ENCODE measurements at regions not wholly inside any gene's neighbourhood (a gene's known extent, or its start where the extent isn't known, plus 50 kb on each side); places are given as distances from the start of the nearest gene placed in this dataset.

DNA sequence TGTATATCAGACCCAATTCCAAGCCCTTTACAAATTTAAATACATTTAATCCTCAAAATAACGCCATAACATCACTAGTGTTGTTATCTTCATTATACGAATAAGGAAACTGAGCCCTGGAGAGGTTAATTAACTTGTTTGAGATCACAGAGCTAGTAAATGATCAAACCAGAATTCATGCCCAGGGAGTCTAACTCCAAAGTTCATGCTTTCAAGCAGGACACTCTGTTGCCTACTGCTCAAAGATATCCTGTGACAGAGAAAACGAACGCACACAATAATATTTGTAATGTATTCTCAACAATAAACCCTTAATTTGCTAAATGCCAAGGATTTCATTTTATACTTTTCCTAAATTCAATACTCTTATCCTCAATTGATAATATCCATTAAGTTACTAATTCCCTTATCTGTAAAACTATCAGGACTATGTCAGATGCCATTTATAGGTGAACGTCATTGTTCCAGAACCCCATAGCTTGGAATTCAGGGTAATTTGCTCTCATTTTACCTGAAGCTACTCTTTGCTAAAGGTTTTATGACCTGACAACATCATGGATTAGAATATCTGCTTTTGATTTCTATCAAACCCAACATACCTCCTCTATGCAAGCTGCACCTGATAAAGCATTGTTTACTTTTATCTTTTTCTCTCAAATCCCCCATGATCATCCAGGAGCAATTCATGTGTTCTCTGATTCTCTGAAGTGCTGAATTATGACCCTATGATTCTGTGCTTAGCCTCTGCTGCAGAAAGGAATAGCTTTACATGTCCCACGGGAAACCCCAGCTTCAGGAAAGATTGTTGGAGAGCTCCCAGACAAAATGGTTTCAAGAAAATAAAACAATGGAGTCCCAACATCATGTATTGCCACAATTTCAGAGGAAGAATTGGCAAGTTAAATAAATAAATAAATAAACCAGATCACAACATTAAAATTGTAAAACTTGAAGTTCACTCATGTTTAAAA, 150.2 kb upstream of the CDK1 start:
- TF ChIP-seq POLR2AphosphoS5 (IDR thresholded peaks at IDR 0.05) (no peak), POLR2A (IDR thresholded peaks at IDR 0.05) (no peak)
- TF ChIP-seq, protein P1, sequence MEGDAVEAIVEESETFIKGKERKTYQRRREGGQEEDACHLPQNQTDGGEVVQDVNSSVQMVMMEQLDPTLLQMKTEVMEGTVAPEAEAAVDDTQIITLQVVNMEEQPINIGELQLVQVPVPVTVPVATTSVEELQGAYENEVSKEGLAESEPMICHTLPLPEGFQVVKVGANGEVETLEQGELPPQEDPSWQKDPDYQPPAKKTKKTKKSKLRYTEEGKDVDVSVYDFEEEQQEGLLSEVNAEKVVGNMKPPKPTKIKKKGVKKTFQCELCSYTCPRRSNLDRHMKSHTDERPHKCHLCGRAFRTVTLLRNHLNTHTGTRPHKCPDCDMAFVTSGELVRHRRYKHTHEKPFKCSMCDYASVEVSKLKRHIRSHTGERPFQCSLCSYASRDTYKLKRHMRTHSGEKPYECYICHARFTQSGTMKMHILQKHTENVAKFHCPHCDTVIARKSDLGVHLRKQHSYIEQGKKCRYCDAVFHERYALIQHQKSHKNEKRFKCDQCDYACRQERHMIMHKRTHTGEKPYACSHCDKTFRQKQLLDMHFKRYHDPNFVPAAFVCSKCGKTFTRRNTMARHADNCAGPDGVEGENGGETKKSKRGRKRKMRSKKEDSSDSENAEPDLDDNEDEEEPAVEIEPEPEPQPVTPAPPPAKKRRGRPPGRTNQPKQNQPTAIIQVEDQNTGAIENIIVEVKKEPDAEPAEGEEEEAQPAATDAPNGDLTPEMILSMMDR (IDR thresholded peaks at IDR 0.05 in 8 of 11, conservative IDR thresholded peaks at IDR 0.05 in 3 of 11) = no peak
- Histone ChIP-seq H3K27ac (no peak overlapping the region), H3K4me3 (no peak overlapping the region), H3K4me1 (no peaks in the 10 kb centered on the region), H3K36me3 (no peaks in the 10 kb centered on the region), H3K9me3 (no peaks in the 10 kb centered on the region), H3K27me3 (replicated peaks in 1 of 7) (no peaks in the 10 kb centered on the region)
- intact Hi-C loops (cut with DNase I; ENCODE audit: low total_unique reads) = no loop called here
- DNase-seq = no peak
- WGBS, 5 donors = 88 to 95% (median 92%) methylated on average over 6 of the region's 6 CpGs

DNA sequence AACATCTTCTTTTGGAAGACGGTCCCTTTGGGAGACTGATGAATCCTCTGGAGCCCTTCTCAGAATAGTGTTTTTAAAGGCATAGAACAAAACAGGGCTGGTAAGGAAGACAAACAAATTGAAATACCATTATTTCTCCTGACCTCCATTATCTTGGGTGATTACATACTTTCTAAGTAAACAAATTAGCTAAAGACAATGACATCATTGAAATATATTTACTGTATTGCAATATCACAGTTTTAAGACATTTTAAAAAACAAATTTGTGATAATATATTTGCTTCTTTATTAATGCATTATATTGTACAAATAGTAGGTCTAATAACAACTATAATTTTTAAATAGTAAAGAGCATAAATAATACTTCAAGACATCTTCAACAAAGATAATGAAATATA, 152.2 kb upstream of the CDK1 start:
- no peak for DNase-seq
- no peak overlapping the region for H3K4me3 ChIP-seq
- no peaks in the 10 kb centered on the region for H3K36me3 ChIP-seq
- no peaks in the 10 kb centered on the region for H3K9me3 ChIP-seq
- no peaks in the 10 kb centered on the region for H3K27me3 ChIP-seq (replicated peaks in 1 of 7)
- WGBS, 5 donors = 89 to 100% (median 92%) methylated on average over 1 of the region's 1 CpG
- intact Hi-C loops (cut with DNase I; ENCODE audit: low total_unique reads) = no loop called here
- H3K27ac ChIP-seq = no peak overlapping the region
- H3K4me1 ChIP-seq = no peaks in the 10 kb centered on the region
- TF ChIP-seq, protein P1 (IDR thresholded peaks at IDR 0.05 in 8 of 11, conservative IDR thresholded peaks at IDR 0.05 in 3 of 11) = no peak
- TF ChIP-seq POLR2A (IDR thresholded peaks at IDR 0.05) (no peak), POLR2AphosphoS5 (IDR thresholded peaks at IDR 0.05) (no peak)

DNA sequence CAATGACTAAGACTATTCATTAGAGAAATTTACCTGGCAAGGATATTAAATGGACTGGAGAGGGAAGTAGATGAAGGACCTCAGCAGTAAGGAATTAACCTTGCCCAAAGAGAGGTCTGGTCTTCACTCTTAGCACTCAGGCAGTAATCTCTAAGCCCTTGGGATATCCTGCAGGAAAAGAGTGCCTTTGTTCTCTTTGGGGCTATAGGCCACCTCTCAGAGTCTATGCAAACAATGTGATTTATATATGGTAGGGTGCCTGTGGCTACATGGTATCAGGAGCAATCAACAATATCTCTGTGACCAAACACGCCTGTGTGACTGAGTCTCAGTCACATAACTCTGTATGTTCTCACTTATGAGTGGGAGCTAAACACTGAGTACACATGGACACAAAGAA, 154.7 kb upstream of the CDK1 start:
- no peak overlapping the region for H3K4me3 ChIP-seq
- no peaks in the 10 kb centered on the region for H3K36me3 ChIP-seq
- H3K27ac ChIP-seq = no peak overlapping the region
- intact Hi-C loops (cut with DNase I; ENCODE audit: low total_unique reads) = no loop called here
- TF ChIP-seq, protein P1 (IDR thresholded peaks at IDR 0.05 in 8 of 11, conservative IDR thresholded peaks at IDR 0.05 in 3 of 11) = no peak
- TF ChIP-seq POLR2A (IDR thresholded peaks at IDR 0.05) (no peak), POLR2AphosphoS5 (IDR thresholded peaks at IDR 0.05) (no peak)
- H3K27me3 ChIP-seq (replicated peaks in 1 of 7) = no peaks in the 10 kb centered on the region
- 92 to 98% (median 97%) methylated on average over 1 of the region's 1 CpG for WGBS, 5 donors
- H3K4me1 ChIP-seq = no peaks in the 10 kb centered on the region
- DNase-seq = no peak
- no peaks in the 10 kb centered on the region for H3K9me3 ChIP-seq

DNA sequence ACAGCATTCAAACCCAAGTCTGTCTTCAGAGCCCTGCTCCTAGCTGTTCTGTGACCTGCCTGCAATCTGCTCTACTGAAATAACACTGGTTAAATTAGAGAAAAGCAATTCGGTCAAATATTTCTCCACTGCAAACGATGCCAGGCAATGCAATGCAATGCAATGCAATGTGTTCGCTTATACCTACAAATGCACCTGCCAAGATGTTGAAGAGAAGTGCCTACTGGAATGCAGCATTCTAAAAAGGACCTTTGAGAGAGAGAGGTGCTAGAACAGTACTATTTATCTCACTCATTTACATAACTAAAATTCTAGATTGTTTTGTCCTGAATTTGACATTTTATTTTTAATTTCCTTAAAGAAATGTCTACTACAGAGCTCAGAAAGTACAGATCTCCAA, 157.3 kb upstream of the CDK1 start:
- intact Hi-C loops (cut with DNase I; ENCODE audit: low total_unique reads) = no loop called here
- no peak for DNase-seq
- Histone ChIP-seq H3K4me1 (no peaks in the 10 kb centered on the region), H3K27ac (no peak overlapping the region), H3K4me3 (no peak overlapping the region), H3K36me3 (no peaks in the 10 kb centered on the region), H3K9me3 (no peaks in the 10 kb centered on the region), H3K27me3 (replicated peaks in 1 of 7) (no peaks in the 10 kb centered on the region)
- no peak for TF ChIP-seq POLR2AphosphoS5 (IDR thresholded peaks at IDR 0.05)
- 94 to 98% (median 94%) methylated on average over 3 of the region's 3 CpGs for WGBS, 5 donors

All from spleen (tissue), 11 donors.